Lung (tissue), 11 donors: ENCODE measurements at regions not wholly inside any gene's neighbourhood (a gene's known extent, or its start where the extent isn't known, plus 50 kb on each side); places are given as distances from the start of the nearest gene placed in this dataset.

Experiments used
- ATAC-seq: fragments of 200-7000 bp; cut with Tn5 transposase; one replicate; pipeline ENCODE4 v1.9.1; 2020; ENCODE audit warnings: moderate number of reproducible peaks; ENCODE audit not compliant: insufficient read depth, low FRiP score
- DNase-seq, 3 donors: peaks; one replicate each; pipeline ENCODE4 v3.0.0-alpha.2; 2013 to 2017
- H3K27ac ChIP-seq, 2 donors: one replicate each; pipeline ENCODE4 v1.5.1; 2013; ENCODE audit warnings: mild to moderate bottlenecking in 2 of 2, moderate library complexity in 2 of 2, control low read depth in 1 of 2, inconsistent platforms in 1 of 2, low read depth in 1 of 2, low read length in 1 of 2
- H3K27me3 ChIP-seq, 3 donors: one replicate each; pipeline ENCODE4 v1.5.1; 2013; ENCODE audit warnings: low read length in 2 of 3; ENCODE audit not compliant: control insufficient read depth in 3 of 3, insufficient read depth in 3 of 3
- H3K36me3 ChIP-seq, 4 donors: one replicate each; pipeline ENCODE4 v1.5.1; 2013; ENCODE audit warnings: low read length in 4 of 4, mild to moderate bottlenecking in 1 of 4, moderate library complexity in 1 of 4; ENCODE audit not compliant: control insufficient read depth in 4 of 4, insufficient read depth in 4 of 4
- H3K4me1 ChIP-seq, 5 donors: one replicate each; pipeline ENCODE4 v1.5.1; 2013; ENCODE audit warnings: low read length in 5 of 5, mild to moderate bottlenecking in 2 of 5, moderate library complexity in 1 of 5; ENCODE audit not compliant: control insufficient read depth in 5 of 5, insufficient read depth in 5 of 5
- H3K4me3 ChIP-seq: one replicate; pipeline ENCODE4 v1.5.1; 2013; ENCODE audit warnings: mild to moderate bottlenecking, control low read depth, moderate library complexity
- H3K9ac ChIP-seq, 2 donors: one replicate each; pipeline ENCODE4 v1.5.1; 2013; ENCODE audit warnings: low read length in 2 of 2, control low read depth in 1 of 2; ENCODE audit not compliant: insufficient read depth in 1 of 2
- H3K9me3 ChIP-seq, 4 donors: one replicate each; pipeline ENCODE4 v1.5.1; 2013; ENCODE audit warnings: low read length in 3 of 4, mild to moderate bottlenecking in 1 of 4, moderate library complexity in 1 of 4; ENCODE audit not compliant: control insufficient read depth in 4 of 4, insufficient read depth in 3 of 4
- WGBS, 2 donors: extraction: QIAGEN DNeasy Blood & Tissue Kit; methylation state at CpG; one replicate each; pipeline ENCODE4 v1.1.7; 2013; 5-methylcytosine and 5-hydroxymethylcytosine counted together
- TF ChIP-seq, protein P1 (sequence below): IDR thresholded peaks from 2 replicates; pipeline ENCODE4 v1.5.1; 2012; ENCODE audit warnings: mild to moderate bottlenecking; ENCODE audit errors: control extremely low read depth, extremely low read depth
- donor health status: control.
- donor health status: control.
- donor health status: Bipolar disorder and iron deficiency.
- donor health status: healthy.
- donor health status: DM: yes; HTN: yes; CAD: no.

DNA sequence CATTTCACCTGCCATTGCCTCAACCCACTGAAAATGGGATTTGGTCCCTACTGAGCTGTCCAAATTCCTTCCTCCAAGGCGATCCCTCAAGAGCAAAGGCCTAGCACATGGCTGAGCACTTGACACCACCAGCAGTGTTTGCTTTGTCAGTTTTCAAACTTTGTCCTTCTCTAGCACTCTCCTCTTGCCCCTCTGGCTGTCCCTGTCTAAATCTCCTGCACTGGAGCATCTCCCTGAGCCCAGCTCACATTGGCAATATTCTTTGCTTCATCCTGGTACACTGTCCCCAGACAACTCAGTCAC is 66.6 kb upstream of the FTH1 start:
- Histone ChIP-seq H3K4me1 (peaks cover 0 to 2% (median 0%) of the 10 kb centered on the region in 5 donors), H3K36me3 (no peaks in the 10 kb centered on the region), H3K27ac (peak overlapping the region in 1 of 2 donors; percentile 49), H3K27me3 (no peaks in the 10 kb centered on the region), H3K9me3 (peaks cover 0 to 4% (median 2%) of the 10 kb centered on the region in 4 donors), H3K4me3 (no peak overlapping the region), H3K9ac (no peak overlapping the region)
- no peak for ATAC-seq
- 83 to 87% methylated on average over 1 of the region's 1 CpG for WGBS, 2 donors
- TF ChIP-seq, protein P1, sequence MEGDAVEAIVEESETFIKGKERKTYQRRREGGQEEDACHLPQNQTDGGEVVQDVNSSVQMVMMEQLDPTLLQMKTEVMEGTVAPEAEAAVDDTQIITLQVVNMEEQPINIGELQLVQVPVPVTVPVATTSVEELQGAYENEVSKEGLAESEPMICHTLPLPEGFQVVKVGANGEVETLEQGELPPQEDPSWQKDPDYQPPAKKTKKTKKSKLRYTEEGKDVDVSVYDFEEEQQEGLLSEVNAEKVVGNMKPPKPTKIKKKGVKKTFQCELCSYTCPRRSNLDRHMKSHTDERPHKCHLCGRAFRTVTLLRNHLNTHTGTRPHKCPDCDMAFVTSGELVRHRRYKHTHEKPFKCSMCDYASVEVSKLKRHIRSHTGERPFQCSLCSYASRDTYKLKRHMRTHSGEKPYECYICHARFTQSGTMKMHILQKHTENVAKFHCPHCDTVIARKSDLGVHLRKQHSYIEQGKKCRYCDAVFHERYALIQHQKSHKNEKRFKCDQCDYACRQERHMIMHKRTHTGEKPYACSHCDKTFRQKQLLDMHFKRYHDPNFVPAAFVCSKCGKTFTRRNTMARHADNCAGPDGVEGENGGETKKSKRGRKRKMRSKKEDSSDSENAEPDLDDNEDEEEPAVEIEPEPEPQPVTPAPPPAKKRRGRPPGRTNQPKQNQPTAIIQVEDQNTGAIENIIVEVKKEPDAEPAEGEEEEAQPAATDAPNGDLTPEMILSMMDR = no peak
- DNase-seq = no peak

DNA sequence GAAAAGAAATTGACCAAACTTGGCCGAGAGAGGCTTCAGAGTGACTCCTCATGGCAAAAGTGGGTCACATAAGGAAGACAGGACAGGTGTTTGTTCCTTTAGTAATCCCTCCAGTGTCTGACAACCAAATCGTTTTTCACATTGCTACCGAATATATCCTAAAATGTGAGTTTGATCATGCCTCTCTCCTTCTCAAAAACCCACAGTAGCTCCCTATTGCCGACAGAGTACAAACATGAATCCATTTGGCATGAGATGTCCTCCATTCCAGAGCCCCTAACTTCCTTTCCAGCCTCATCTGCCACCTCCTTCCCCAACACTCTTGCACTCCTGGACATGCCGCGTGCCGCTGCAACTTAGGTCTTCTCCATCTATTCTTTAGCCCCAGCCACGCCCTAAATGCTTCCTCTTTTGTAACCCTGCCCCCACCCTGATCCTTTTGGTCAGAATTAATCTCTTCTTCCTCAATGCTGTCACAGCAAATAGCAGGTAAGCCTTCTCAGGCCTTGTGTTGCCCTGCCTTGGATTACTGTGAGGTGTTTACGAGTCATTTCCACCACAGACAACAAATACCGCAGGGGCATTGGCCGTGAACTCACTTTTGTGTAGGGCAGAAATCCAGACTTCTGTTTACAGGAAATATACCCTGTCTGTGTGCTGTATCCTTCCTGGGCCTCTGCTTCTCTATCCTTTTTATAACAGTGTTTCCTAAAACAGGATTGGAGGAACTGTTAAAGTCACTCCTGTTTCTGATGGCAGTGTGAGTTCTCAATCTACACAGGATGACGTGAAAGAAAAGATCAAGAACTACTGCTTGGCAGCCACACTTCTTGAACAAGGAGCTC is 66.0 kb upstream of the FTH1 start:
- Histone ChIP-seq H3K4me3 (no peak overlapping the region), H3K27me3 (no peaks in the 10 kb centered on the region), H3K9ac (no peak overlapping the region), H3K27ac (peak overlapping the region in 1 of 2 donors; percentile 49), H3K9me3 (peaks cover 0 to 4% (median 2%) of the 10 kb centered on the region in 4 donors), H3K4me1 (peaks cover 0 to 2% (median 0%) of the 10 kb centered on the region in 5 donors), H3K36me3 (no peaks in the 10 kb centered on the region)
- 69 to 71% methylated on average over 12 of the region's 12 CpGs for WGBS, 2 donors
- DNase-seq (no peak), ATAC-seq (no peak)
- TF ChIP-seq, protein P1 = no peak

DNA sequence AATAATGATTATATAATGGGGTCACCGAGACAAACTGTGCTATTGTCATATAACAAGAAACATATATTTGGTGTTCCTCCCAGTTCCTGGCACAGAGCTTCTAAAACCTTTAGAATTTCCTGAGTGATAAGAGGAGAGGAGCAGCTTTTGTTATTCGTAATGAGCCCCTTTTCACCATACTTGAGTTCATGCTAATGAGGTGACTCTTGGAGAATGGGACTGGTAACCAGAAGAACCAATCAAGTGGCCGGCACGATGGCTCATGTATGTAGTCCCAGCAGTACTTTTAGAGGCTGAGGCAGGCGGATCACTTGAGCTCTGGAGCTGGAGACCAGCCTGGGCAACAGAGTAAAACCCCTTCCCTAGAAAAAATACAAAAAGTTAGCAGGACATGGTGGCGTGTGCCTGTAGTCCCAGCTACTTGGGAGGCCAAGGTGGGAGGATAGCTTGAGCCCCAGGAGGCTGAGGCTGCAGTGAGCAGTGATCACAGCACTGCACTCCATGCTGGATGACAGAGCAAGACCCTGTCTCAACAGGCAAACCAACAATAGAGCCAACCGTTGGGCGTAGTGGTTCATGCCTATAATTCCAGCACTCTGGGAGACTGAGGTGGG is 62.7 kb upstream of the FTH1 start:
- DNase-seq = no peak
- Histone ChIP-seq H3K4me3 (no peak overlapping the region), H3K9me3 (peaks cover 0 to 7% (median 2%) of the 10 kb centered on the region in 4 donors), H3K36me3 (no peaks in the 10 kb centered on the region), H3K27ac (no peak overlapping the region), H3K27me3 (no peaks in the 10 kb centered on the region), H3K4me1 (peaks cover 0 to 5% (median 0%) of the 10 kb centered on the region in 5 donors), H3K9ac (no peak overlapping the region)
- TF ChIP-seq, protein P1 = no peak
- 81 to 82% methylated on average over 8 of the region's 8 CpGs for WGBS, 2 donors
- ATAC-seq = no peak
